HepG2 (cell line): ENCODE measurements at regions not wholly inside any gene's neighbourhood (a gene's known extent, or its start where the extent isn't known, plus 50 kb on each side); places are given as distances from the start of the nearest gene placed in this dataset.

ENCODE experiments used
- CHD2 ChIP-seq: IDR thresholded peaks from 2 replicates; pipeline ENCODE4 v1.6.1; 2011; ENCODE audit warnings: low read depth, low read length, improper control_type of control experiment
- CREB1 ChIP-seq, 2 experiments: fragments of 450-650 bp in 1 of 2; IDR thresholded peaks; 2 replicates each; pipeline ENCODE4 v1.6.1; 2016 to 2017; ENCODE audit warnings: control low read depth in 1 of 2, mild to moderate bottlenecking in 1 of 2, missing compliant biosample characterization in 1 of 2, missing genetic modification characterization in 1 of 2
- KDM4B ChIP-seq: sonication (generic); formaldehyde crosslinking; IDR thresholded peaks from 2 replicates; pipeline ENCODE4 v1.4.0; 2020; ENCODE audit warnings: missing genetic modification reagents
- NRL ChIP-seq: sonication (generic); formaldehyde crosslinking; IDR thresholded peaks from 2 replicates; pipeline ENCODE4 v1.5.0; 2020; ENCODE audit warnings: missing genetic modification reagents, mild to moderate bottlenecking, moderate library complexity, borderline replicate concordance
- PHF20 ChIP-seq: sonication (generic); formaldehyde crosslinking; IDR thresholded peaks from 2 replicates; pipeline ENCODE4 v1.5.0; 2020; ENCODE audit warnings: mild to moderate bottlenecking, missing genetic modification reagents
- TAF1 ChIP-seq: sonication (generic); formaldehyde crosslinking; IDR thresholded peaks from 2 replicates; pipeline ENCODE4 v1.4.0; 2020; ENCODE audit warnings: missing genetic modification reagents
- TRIM24 ChIP-seq: sonication (generic); formaldehyde crosslinking; IDR thresholded peaks from 2 replicates; pipeline ENCODE4 v1.8.0; 2022; ENCODE audit warnings: mild to moderate bottlenecking, missing genetic modification reagents
- ZNF382 ChIP-seq: sonication (generic); formaldehyde crosslinking; IDR thresholded peaks from 2 replicates; pipeline ENCODE4 v1.5.0; 2020; ENCODE audit warnings: missing genetic modification reagents, mild to moderate bottlenecking, borderline replicate concordance
- TF ChIP-seq, protein P1 (sequence below), 2 experiments: IDR thresholded peaks; 2 replicates each; pipeline ENCODE4 v1.6.1; 2011 to 2012; ENCODE audit warnings: low read length in 2 of 2, borderline replicate concordance in 1 of 2, low read depth in 1 of 2, mild to moderate bottlenecking in 1 of 2, moderate library complexity in 1 of 2
- TF ChIP-seq, protein P2 (sequence below): sonication (generic); formaldehyde crosslinking; IDR thresholded peaks from 2 replicates; pipeline ENCODE4 v1.5.0; 2020; ENCODE audit warnings: mild to moderate bottlenecking, missing genetic modification reagents, borderline replicate concordance

DNA sequence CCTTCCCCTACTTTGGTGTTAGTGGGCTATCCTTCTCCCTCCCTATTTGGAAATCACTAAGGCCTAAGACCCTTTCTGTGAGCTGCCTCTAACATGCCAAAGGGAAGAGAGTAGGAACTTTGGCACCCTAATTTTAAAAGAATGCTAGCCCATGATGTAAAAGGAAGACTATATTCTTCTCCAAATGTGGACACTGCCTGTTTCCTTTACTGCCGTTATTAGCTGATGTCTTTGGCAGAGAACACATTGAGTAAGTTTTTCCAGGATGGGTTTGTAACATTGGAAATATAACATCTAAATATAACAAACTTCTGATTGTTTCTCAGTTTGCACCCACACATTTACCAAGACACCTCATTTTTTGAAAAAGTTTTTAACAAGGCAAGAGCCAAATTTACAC lies 56.9 kb upstream of the TNKS2 start:
- TF ChIP-seq, protein P1, sequence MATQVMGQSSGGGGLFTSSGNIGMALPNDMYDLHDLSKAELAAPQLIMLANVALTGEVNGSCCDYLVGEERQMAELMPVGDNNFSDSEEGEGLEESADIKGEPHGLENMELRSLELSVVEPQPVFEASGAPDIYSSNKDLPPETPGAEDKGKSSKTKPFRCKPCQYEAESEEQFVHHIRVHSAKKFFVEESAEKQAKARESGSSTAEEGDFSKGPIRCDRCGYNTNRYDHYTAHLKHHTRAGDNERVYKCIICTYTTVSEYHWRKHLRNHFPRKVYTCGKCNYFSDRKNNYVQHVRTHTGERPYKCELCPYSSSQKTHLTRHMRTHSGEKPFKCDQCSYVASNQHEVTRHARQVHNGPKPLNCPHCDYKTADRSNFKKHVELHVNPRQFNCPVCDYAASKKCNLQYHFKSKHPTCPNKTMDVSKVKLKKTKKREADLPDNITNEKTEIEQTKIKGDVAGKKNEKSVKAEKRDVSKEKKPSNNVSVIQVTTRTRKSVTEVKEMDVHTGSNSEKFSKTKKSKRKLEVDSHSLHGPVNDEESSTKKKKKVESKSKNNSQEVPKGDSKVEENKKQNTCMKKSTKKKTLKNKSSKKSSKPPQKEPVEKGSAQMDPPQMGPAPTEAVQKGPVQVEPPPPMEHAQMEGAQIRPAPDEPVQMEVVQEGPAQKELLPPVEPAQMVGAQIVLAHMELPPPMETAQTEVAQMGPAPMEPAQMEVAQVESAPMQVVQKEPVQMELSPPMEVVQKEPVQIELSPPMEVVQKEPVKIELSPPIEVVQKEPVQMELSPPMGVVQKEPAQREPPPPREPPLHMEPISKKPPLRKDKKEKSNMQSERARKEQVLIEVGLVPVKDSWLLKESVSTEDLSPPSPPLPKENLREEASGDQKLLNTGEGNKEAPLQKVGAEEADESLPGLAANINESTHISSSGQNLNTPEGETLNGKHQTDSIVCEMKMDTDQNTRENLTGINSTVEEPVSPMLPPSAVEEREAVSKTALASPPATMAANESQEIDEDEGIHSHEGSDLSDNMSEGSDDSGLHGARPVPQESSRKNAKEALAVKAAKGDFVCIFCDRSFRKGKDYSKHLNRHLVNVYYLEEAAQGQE (IDR thresholded peaks at IDR 0.05; ENCODE audit: borderline replicate concordance in 1 of 2, low read depth in 1 of 2, low read length in 2 of 2): no peak
- no peak for TF ChIP-seq CREB1 (IDR thresholded peaks at IDR 0.05)
- no peak for TF ChIP-seq CREB1 (CRISPR knock-in tag; IDR thresholded peaks at IDR 0.05)
- TF ChIP-seq NRL (CRISPR knock-in tag): no peak
- no peak for TF ChIP-seq TRIM24 (CRISPR knock-in tag)
- TF ChIP-seq, protein P2, sequence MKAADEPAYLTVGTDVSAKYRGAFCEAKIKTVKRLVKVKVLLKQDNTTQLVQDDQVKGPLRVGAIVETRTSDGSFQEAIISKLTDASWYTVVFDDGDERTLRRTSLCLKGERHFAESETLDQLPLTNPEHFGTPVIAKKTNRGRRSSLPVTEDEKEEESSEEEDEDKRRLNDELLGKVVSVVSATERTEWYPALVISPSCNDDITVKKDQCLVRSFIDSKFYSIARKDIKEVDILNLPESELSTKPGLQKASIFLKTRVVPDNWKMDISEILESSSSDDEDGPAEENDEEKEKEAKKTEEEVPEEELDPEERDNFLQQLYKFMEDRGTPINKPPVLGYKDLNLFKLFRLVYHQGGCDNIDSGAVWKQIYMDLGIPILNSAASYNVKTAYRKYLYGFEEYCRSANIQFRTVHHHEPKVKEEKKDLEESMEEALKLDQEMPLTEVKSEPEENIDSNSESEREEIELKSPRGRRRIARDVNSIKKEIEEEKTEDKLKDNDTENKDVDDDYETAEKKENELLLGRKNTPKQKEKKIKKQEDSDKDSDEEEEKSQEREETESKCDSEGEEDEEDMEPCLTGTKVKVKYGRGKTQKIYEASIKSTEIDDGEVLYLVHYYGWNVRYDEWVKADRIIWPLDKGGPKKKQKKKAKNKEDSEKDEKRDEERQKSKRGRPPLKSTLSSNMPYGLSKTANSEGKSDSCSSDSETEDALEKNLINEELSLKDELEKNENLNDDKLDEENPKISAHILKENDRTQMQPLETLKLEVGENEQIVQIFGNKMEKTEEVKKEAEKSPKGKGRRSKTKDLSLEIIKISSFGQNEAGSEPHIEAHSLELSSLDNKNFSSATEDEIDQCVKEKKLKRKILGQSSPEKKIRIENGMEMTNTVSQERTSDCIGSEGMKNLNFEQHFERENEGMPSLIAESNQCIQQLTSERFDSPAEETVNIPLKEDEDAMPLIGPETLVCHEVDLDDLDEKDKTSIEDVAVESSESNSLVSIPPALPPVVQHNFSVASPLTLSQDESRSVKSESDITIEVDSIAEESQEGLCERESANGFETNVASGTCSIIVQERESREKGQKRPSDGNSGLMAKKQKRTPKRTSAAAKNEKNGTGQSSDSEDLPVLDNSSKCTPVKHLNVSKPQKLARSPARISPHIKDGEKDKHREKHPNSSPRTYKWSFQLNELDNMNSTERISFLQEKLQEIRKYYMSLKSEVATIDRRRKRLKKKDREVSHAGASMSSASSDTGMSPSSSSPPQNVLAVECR (CRISPR knock-in tag): no peak
- TF ChIP-seq KDM4B (CRISPR knock-in tag): no peak
- no peak for TF ChIP-seq TAF1
- TF ChIP-seq ZNF382: no peak
- no peak for TF ChIP-seq CHD2
- TF ChIP-seq PHF20 (CRISPR knock-in tag): no peak
